Fibroblast of skin of left quadriceps (primary cell): ENCODE measurements at regions not wholly inside any gene's neighbourhood (a gene's known extent, or its start where the extent isn't known, plus 50 kb on each side); places are given as distances from the start of the nearest gene placed in this dataset.
"Not testable (repeated sequence)": the region's sequence is repeated elsewhere in the genome, so short reads cannot be mapped to it uniquely, and the experiment has no call there.

Experiments
- DNase-seq, 2 experiments: peaks; one replicate each; pipeline ENCODE4 v3.0.0-alpha.2; 2013; ENCODE audit warnings: low read depth in 2 of 2

GRCh38 chr7:48992816-48993215 is 68.5 kb downstream of the CDC14C start:
- DNase-seq: no peak

GRCh38 chr7:49001610-49002033 is 77.3 kb downstream of the CDC14C start:
- no peak for DNase-seq

- DNase-seq: no peak
These were observed 86.4 kb downstream of the CDC14C start for GRCh38 chr7:49010717-49011116.

- no peak for DNase-seq
These were observed 90.5 kb downstream of the CDC14C start for GRCh38 chr7:49014870-49015269.

- no peak for DNase-seq
These were observed 95.8 kb downstream of the CDC14C start for GRCh38 chr7:49020145-49020544.

- DNase-seq: no peak
These were observed 98.1 kb downstream of the CDC14C start for GRCh38 chr7:49022448-49022847.

GRCh38 chr7:49023345-49024328 is 99.3 kb downstream of the CDC14C start:
- no peak for DNase-seq

- DNase-seq: no peak
These were observed 105.9 kb downstream of the CDC14C start for GRCh38 chr7:49030221-49030620.

- not testable (repeated sequence) for DNase-seq
These were observed 108.8 kb downstream of the CDC14C start for GRCh38 chr7:49033140-49033539.

GRCh38 chr7:49037346-49038210 is 113.2 kb downstream of the CDC14C start:
- DNase-seq: no peak

- DNase-seq: no peak
These were observed 114.5 kb downstream of the CDC14C start for GRCh38 chr7:49038821-49039358.

GRCh38 chr7:49060743-49061142 is 136.4 kb downstream of the CDC14C start:
- no peak for DNase-seq

- DNase-seq: no peak
These were observed 150.2 kb downstream of the CDC14C start for GRCh38 chr7:49074538-49074937.

- no peak for DNase-seq
These were observed 156.6 kb downstream of the CDC14C start for GRCh38 chr7:49080896-49081475.

- DNase-seq: no peak
These were observed 163.7 kb downstream of the CDC14C start for GRCh38 chr7:49088017-49088416.

- DNase-seq: no peak
These were observed 165.4 kb downstream of the CDC14C start for GRCh38 chr7:49089717-49090116.

- no peak for DNase-seq
These were observed 166.7 kb downstream of the CDC14C start for GRCh38 chr7:49091089-49091488.

GRCh38 chr7:49091519-49091918 is 167.2 kb downstream of the CDC14C start:
- DNase-seq: no peak

GRCh38 chr7:49093218-49093617 is 168.9 kb downstream of the CDC14C start:
- DNase-seq: no peak

GRCh38 chr7:49094866-49095265 is 170.5 kb downstream of the CDC14C start:
- DNase-seq: no peak

GRCh38 chr7:49099587-49100326 is 175.4 kb downstream of the CDC14C start:
- DNase-seq: no peak
